AG04450 (cell line): ENCODE measurements at regions not wholly inside any gene's neighbourhood (a gene's known extent, or its start where the extent isn't known, plus 50 kb on each side); places are given as distances from the start of the nearest gene placed in this dataset.

Experiments
- CTCF ChIA-PET: fragments of 300-600, 350-600 bp; formaldehyde crosslinking; extraction: SDS; loops from one replicate; lab custom pipeline; 2022; ENCODE audit warnings: antibody characterized with exemption, inconsistent platforms; lab: Charles Lee
- POLR2A ChIA-PET: fragments of 350-600 bp; formaldehyde crosslinking; extraction: SDS; loops from one replicate; lab custom pipeline; 2021; ENCODE audit warnings: antibody characterized with exemption, inconsistent platforms; lab: Yijun Ruan, JAX
- DNase-seq: peaks from one replicate; pipeline ENCODE4 v3.0.0-alpha.2; 2011; ENCODE audit warnings: low read depth, low spot score
- H3K27ac ChIP-seq: one replicate; pipeline ENCODE4 v1.5.1; 2012; ENCODE audit warnings: low read depth, low read length, control low read depth
- H3K27me3 ChIP-seq: one replicate; pipeline ENCODE4 v1.6.0; 2012; ENCODE audit warnings: low read length; ENCODE audit not compliant: control insufficient read depth, insufficient read depth
- H3K4me3 ChIP-seq: 2 replicates; pipeline ENCODE4 v1.5.1; 2011; ENCODE audit warnings: mild to moderate bottlenecking, low read depth, low read length, control low read depth
- H3K9me3 ChIP-seq: 2 replicates; pipeline ENCODE4 v1.5.1; 2012; ENCODE audit warnings: low read length; ENCODE audit not compliant: control insufficient read depth, insufficient read depth
- TF ChIP-seq, protein P1 (sequence below): IDR thresholded peaks from 2 replicates; pipeline ENCODE4 v1.5.1; 2011; ENCODE audit warnings: low read depth, low read length, control low read depth, inconsistent platforms

DNA sequence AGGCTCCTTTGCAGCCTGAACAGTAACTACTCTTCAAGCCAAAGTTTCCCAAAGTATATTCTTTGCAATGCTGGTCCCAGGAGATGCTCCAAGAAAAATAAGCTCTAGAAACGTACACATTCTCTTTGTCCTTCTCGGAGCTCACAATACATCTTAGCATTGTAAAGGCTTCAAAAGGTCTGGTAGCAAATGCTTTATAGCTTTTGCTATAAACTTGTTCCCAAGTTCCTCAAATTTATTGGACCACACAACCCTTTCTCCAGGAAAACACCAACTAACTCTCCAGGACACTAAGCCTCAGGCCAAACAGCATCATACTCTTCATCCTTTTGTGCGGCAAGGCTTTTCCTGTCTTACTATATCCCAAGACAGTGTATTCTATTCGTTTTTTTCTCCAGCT lies 455.6 kb upstream of the PROK2 start:
- POLR2A ChIA-PET, result no interaction called here
- H3K4me3 ChIP-seq, result no peak overlapping the region
- no peak overlapping the region for H3K27ac ChIP-seq
- no peak for DNase-seq
- TF ChIP-seq, protein P1, sequence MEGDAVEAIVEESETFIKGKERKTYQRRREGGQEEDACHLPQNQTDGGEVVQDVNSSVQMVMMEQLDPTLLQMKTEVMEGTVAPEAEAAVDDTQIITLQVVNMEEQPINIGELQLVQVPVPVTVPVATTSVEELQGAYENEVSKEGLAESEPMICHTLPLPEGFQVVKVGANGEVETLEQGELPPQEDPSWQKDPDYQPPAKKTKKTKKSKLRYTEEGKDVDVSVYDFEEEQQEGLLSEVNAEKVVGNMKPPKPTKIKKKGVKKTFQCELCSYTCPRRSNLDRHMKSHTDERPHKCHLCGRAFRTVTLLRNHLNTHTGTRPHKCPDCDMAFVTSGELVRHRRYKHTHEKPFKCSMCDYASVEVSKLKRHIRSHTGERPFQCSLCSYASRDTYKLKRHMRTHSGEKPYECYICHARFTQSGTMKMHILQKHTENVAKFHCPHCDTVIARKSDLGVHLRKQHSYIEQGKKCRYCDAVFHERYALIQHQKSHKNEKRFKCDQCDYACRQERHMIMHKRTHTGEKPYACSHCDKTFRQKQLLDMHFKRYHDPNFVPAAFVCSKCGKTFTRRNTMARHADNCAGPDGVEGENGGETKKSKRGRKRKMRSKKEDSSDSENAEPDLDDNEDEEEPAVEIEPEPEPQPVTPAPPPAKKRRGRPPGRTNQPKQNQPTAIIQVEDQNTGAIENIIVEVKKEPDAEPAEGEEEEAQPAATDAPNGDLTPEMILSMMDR, result no peak
- CTCF ChIA-PET, result no interaction called here
- H3K9me3 ChIP-seq, result no peaks in the 10 kb centered on the region
- H3K27me3 ChIP-seq, result peaks cover 42% of the 10 kb centered on the region

DNA sequence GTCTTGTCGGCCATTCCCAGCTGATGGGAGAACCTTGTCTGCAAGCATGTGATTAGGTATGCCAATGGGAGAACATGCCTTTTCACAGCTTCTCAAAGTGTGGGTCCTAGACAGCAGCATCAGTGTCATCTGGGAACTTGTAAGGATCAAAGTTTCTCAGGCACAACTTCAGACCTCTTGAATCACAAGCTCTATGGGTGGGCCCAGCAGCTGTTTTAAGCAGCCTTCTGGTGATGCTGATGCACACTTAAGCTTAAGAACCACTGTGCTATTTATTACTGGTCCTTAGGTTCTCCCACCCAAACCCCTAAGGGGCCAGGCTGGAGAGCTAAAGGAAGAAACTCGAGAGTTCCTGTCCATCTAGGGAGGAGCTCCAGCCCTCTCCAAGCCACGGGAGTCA lies 453.9 kb upstream of the PROK2 start:
- no peak overlapping the region for H3K27ac ChIP-seq
- POLR2A ChIA-PET, result no interaction called here
- DNase-seq, result no peak

DNA sequence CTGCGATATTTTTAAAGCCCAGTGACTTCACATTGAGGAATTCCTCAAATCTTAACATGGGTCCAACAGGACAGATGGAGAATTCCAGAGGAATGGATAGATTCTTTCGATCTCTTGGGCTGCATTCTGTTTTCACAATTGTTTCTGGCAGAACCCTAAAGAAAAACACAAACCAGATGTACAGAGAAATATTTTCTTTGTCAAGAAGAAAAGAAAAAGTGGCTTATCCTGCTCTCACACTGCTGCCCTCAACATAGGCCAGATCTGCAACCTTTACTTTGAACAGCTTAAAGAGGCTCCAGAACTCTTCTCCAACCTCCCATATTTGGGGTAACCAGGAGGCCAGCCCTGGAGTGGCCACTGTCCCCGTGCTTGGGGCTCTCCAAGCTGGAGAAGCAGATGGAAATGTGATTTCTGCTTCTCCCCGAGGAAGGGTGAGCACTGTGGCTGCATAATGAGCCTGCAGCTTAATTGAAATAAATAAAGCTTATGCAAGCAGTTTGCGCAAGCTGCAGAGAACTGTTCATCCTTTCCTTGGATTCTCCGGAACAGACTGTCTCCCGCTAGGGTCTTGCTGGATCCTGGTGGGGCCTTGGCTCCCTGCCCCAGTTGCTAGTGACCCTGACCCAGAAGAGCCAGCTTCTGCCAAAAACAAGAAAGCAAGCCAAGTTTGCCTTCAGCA lies 453.2 kb upstream of the PROK2 start:
- no peak for DNase-seq
- H3K27ac ChIP-seq, result no peak overlapping the region
- H3K4me3 ChIP-seq, result no peak overlapping the region
- TF ChIP-seq, protein P1, result no peak
- ChIA-PET CTCF (no interaction called here), POLR2A (no interaction called here)
- H3K9me3 ChIP-seq, result no peaks in the 10 kb centered on the region
- H3K27me3 ChIP-seq, result peaks cover 23% of the 10 kb centered on the region

More for the DNA sequence above, 453.9 kb upstream of the PROK2 start:
- Histone ChIP-seq H3K4me3 (no peak overlapping the region), H3K27me3 (peaks cover 29% of the 10 kb centered on the region), H3K9me3 (no peaks in the 10 kb centered on the region)
- CTCF ChIA-PET, result no interaction called here
- TF ChIP-seq, protein P1, result no peak

DNA sequence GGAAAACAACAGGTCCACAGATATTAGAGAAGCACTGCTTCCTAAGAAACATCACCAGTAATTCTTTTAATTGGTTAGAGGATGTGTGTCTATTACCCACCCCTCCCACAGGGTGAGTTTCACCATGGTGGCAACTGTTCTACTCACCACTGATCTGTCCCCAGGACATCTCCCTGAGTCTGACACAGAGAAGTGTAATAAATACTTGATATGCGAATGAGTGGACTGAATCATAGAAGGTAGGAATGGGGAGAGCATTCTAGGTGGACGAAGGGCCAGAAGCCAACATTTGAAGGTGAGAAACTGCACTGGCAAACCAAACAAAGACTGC lies 452.7 kb upstream of the PROK2 start:
- TF ChIP-seq, protein P1, result no peak
- POLR2A ChIA-PET, result no interaction called here
- no peak overlapping the region for H3K27ac ChIP-seq
- DNase-seq, result no peak
- CTCF ChIA-PET, result no interaction called here
- peaks cover 19% of the 10 kb centered on the region for H3K27me3 ChIP-seq
- H3K9me3 ChIP-seq, result no peaks in the 10 kb centered on the region
- no peak overlapping the region for H3K4me3 ChIP-seq

DNA sequence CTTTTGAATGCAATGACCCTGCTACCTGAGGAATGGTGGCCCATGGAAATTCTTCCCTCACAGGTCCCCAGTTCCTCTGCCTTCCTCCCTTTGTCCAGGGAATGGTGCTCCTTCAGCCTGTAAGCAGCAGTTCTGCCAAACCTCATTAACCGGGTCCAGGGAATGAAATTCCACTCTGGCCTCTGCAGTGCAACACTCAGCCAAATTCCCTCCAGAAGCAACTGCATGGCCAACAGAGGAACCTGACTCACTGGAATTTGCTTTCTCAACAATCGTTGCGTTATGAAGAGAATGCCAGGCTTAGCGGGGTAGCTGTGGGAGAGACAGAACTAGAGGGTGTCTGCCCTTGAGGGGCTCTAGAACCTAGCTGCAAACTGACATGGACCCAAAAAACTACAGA lies 449.4 kb upstream of the PROK2 start:
- Histone ChIP-seq H3K9me3 (no peaks in the 10 kb centered on the region), H3K27ac (no peak overlapping the region), H3K4me3 (no peak overlapping the region), H3K27me3 (peaks cover 32% of the 10 kb centered on the region)
- peak; percentile 30 for DNase-seq
- TF ChIP-seq, protein P1, result no peak
- ChIA-PET POLR2A (no interaction called here), CTCF (no interaction called here)
